ENCODE measurements at regions not wholly inside any gene's neighbourhood (a gene's known extent, or its start where the extent isn't known, plus 50 kb on each side); places are given as distances from the start of the nearest gene placed in this dataset.

- ChIA-PET CTCF (interaction anchor here (0.7 kb wide), 1 partner anchor 138 kb away, joined by 4 read pairs; no protein-coding TSS in a partner anchor), POLR2A (no interaction called here)
- H3K4me1 Mint-ChIP-seq (ENCODE audit: insufficient read depth, unreplicated experiment), result no peaks in the 10 kb centered on the region
- no peaks in the 10 kb centered on the region for H3K36me3 Mint-ChIP-seq (ENCODE audit: insufficient read depth, unreplicated experiment)
- BruUV-seq (replicated peaks), result no TSS peak
- no peak overlapping the region for H3K27ac Mint-ChIP-seq (ENCODE audit: low read depth, unreplicated experiment)
- intact Hi-C loops (cut with micrococcal nuclease), result loop anchor here (10.0 kb wide), 1 partner anchor 1507 kb away; no protein-coding TSS in a partner anchor
- peak; percentile 43 for DNase-seq (ENCODE audit: unreplicated experiment)
- TF ChIP-seq CTCF (IDR thresholded peaks at IDR 0.05; ENCODE audit: unreplicated experiment), result no peak
- H3K9me3 Mint-ChIP-seq (ENCODE audit: unreplicated experiment), result no peaks in the 10 kb centered on the region
- no peaks in the 10 kb centered on the region for H3K27me3 Mint-ChIP-seq (ENCODE audit: insufficient read depth, unreplicated experiment)
- no peak overlapping the region for H3K4me3 Mint-ChIP-seq (ENCODE audit: unreplicated experiment)
Observed at GRCh38 chr1:194298007-194298598, 1111.7 kb upstream of the B3GALT2 start.

GRCh38 chr1:194297094-194297493, 1110.7 kb upstream of the B3GALT2 start:
- ChIA-PET POLR2A (no interaction called here), CTCF (no interaction called here)
- H3K9me3 Mint-ChIP-seq (ENCODE audit: unreplicated experiment), result no peaks in the 10 kb centered on the region
- H3K27me3 Mint-ChIP-seq (ENCODE audit: insufficient read depth, unreplicated experiment), result no peaks in the 10 kb centered on the region
- DNase-seq (ENCODE audit: unreplicated experiment), result no peak
- intact Hi-C loops (cut with micrococcal nuclease), result loop anchor here (10.0 kb wide), 1 partner anchor 1508 kb away; no protein-coding TSS in a partner anchor
- H3K36me3 Mint-ChIP-seq (ENCODE audit: insufficient read depth, unreplicated experiment), result no peaks in the 10 kb centered on the region
- BruUV-seq (replicated peaks), result no TSS peak
- H3K4me1 Mint-ChIP-seq (ENCODE audit: insufficient read depth, unreplicated experiment), result no peaks in the 10 kb centered on the region
- no peak overlapping the region for H3K4me3 Mint-ChIP-seq (ENCODE audit: unreplicated experiment)
- no peak overlapping the region for H3K27ac Mint-ChIP-seq (ENCODE audit: low read depth, unreplicated experiment)
- TF ChIP-seq CTCF (IDR thresholded peaks at IDR 0.05; ENCODE audit: unreplicated experiment), result no peak

- no peaks in the 10 kb centered on the region for H3K27me3 Mint-ChIP-seq (ENCODE audit: insufficient read depth, unreplicated experiment)
- TF ChIP-seq CTCF (IDR thresholded peaks at IDR 0.05; ENCODE audit: unreplicated experiment), result no peak
- H3K4me3 Mint-ChIP-seq (ENCODE audit: unreplicated experiment), result no peak overlapping the region
- ChIA-PET POLR2A (no interaction called here), CTCF (interaction anchor here (0.6 to 1.7 kb wide), 6 partner anchors 33 to 1115 kb away, joined by 3 to 4 read pairs (median 3); no protein-coding TSS in a partner anchor)
- no peaks in the 10 kb centered on the region for H3K4me1 Mint-ChIP-seq (ENCODE audit: insufficient read depth, unreplicated experiment)
- no TSS peak for BruUV-seq (replicated peaks)
- no peaks in the 10 kb centered on the region for H3K9me3 Mint-ChIP-seq (ENCODE audit: unreplicated experiment)
- no peak overlapping the region for H3K27ac Mint-ChIP-seq (ENCODE audit: low read depth, unreplicated experiment)
- DNase-seq (ENCODE audit: unreplicated experiment), result no peak
- intact Hi-C loops (cut with micrococcal nuclease), result loop anchor here (10.0 kb wide), 1 partner anchor 1509 kb away; no protein-coding TSS in a partner anchor
- no peaks in the 10 kb centered on the region for H3K36me3 Mint-ChIP-seq (ENCODE audit: insufficient read depth, unreplicated experiment)
Observed at GRCh38 chr1:194296201-194296600, 1109.8 kb upstream of the B3GALT2 start.

GRCh38 chr1:194295685-194296084, 1109.3 kb upstream of the B3GALT2 start:
- intact Hi-C loops (cut with micrococcal nuclease), result loop anchor here (1.0 to 10.0 kb wide), 4 partner anchors 689 to 1509 kb away; no protein-coding TSS in a partner anchor

More at GRCh38 chr1:194295685-194296084, 1109.3 kb upstream of the B3GALT2 start:
- H3K4me1 Mint-ChIP-seq (ENCODE audit: insufficient read depth, unreplicated experiment), result no peaks in the 10 kb centered on the region
- no peaks in the 10 kb centered on the region for H3K27me3 Mint-ChIP-seq (ENCODE audit: insufficient read depth, unreplicated experiment)
- H3K9me3 Mint-ChIP-seq (ENCODE audit: unreplicated experiment), result no peaks in the 10 kb centered on the region
- CTCF ChIA-PET, result interaction anchor here (0.6 to 1.7 kb wide), 8 partner anchors 34 to 1244 kb away, joined by 3 to 4 read pairs (median 3); no protein-coding TSS in a partner anchor
- peak; percentile 74 for DNase-seq (ENCODE audit: unreplicated experiment)
- POLR2A ChIA-PET, result no interaction called here
- TF ChIP-seq CTCF (IDR thresholded peaks at IDR 0.05; ENCODE audit: unreplicated experiment), result peak; percentile 73
- H3K36me3 Mint-ChIP-seq (ENCODE audit: insufficient read depth, unreplicated experiment), result no peaks in the 10 kb centered on the region
- no peak overlapping the region for H3K27ac Mint-ChIP-seq (ENCODE audit: low read depth, unreplicated experiment)
- BruUV-seq (replicated peaks), result no TSS peak
- H3K4me3 Mint-ChIP-seq (ENCODE audit: unreplicated experiment), result no peak overlapping the region
